PFSK-1 (cell line): ENCODE measurements at regions not wholly inside any gene's neighbourhood (a gene's known extent, or its start where the extent isn't known, plus 50 kb on each side); places are given as distances from the start of the nearest gene placed in this dataset.

ENCODE experiments used
- POLR2AphosphoS5 ChIP-seq: IDR thresholded peaks from 2 replicates; pipeline ENCODE4 v1.6.1; 2012; ENCODE audit warnings: low read depth, mild to moderate bottlenecking, control low read depth, low read length, moderate library complexity
- REST ChIP-seq, 2 experiments: IDR thresholded peaks; 2 replicates each; pipeline versions ENCODE4 v1.6.1 to v1.8.0; 2011 to 2012; ENCODE audit warnings: low read depth in 2 of 2, low read length in 2 of 2, control low read depth in 1 of 2, inconsistent platforms in 1 of 2, mild to moderate bottlenecking in 1 of 2, moderate library complexity in 1 of 2; ENCODE audit not compliant: insufficient read depth in 1 of 2
- SIN3A ChIP-seq: IDR thresholded peaks from 2 replicates; pipeline ENCODE4 v1.6.1; 2012; ENCODE audit warnings: mild to moderate bottlenecking, low read length, moderate library complexity, borderline replicate concordance; ENCODE audit not compliant: insufficient read depth
- TAF1 ChIP-seq: IDR thresholded peaks from 2 replicates; pipeline ENCODE4 v1.6.1; 2012; ENCODE audit warnings: low read length, control low read depth, borderline replicate concordance; ENCODE audit not compliant: insufficient read depth

- TF ChIP-seq POLR2AphosphoS5 (no peak), REST (IDR thresholded peaks at IDR 0.05; ENCODE audit: insufficient read depth in 1 of 2, low read depth in 2 of 2, low read length in 2 of 2) (no peak), TAF1 (no peak), SIN3A (no peak)
These were observed 121.4 kb upstream of the ZBTB40 start for GRCh38 chr1:22330092-22330759.
